ENCODE measurements at regions not wholly inside any gene's neighbourhood (a gene's known extent, or its start where the extent isn't known, plus 50 kb on each side); places are given as distances from the start of the nearest gene placed in this dataset.

DNA sequence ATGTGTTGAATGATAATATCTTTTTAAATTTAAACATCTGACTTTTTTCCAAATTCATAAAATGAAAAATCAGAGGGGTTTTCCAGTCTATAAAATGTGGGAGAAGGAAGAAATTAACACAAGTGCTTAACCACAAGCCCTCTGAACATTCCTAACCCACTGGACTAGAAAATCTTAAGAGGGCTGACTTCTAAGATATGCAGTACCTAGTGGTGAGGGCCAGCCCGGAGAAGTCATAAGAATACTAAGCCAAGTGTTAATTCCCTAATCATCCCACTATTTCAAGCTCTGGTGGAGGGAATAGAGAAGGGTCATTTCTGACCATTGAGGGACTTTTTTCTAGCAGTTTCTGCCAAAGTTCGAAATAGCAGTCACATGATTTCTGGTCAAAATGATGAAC lies 86.9 kb upstream of the NEIL3 start:
- no peak overlapping the region for H3K27ac Mint-ChIP-seq
- H3K36me3 Mint-ChIP-seq: no peaks in the 10 kb centered on the region
- no peak overlapping the region for H3K4me3 Mint-ChIP-seq

DNA sequence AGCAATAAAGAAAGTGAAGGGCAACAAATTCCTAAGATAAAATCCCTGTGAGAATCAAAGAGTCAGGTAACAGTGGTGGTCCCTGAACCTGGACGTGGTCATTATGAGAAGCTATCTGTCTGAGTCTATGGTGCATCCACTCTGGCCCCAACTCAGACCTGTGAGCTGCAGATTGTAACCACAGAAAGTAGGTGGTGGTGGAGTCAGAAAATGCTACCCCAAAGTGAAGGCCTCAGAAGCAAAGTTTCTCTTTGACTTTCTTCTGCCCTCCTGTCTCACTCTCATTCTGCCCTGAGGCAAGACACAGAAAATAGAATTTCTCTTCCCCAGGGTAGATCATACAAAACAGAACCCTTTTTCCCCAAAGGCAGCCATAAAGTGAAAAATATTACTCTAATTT lies 84.1 kb upstream of the NEIL3 start:
- Mint-ChIP-seq H3K36me3 (no peaks in the 10 kb centered on the region), H3K4me3 (no peak overlapping the region), H3K4me1 (peaks cover 9 to 16% of the 10 kb centered on the region in 2 donors)

More for the DNA sequence above, 86.9 kb upstream of the NEIL3 start:
- Mint-ChIP-seq H3K27me3 (ENCODE audit: low read depth in 3 of 3) (peaks cover 0 to 2% (median 0%) of the 10 kb centered on the region in 3 donors), H3K9me3 (peaks cover 0 to 7% (median 0%) of the 10 kb centered on the region in 6 donors), H3K4me1 (no peaks in the 10 kb centered on the region)
- DNase-seq: no peak

DNA sequence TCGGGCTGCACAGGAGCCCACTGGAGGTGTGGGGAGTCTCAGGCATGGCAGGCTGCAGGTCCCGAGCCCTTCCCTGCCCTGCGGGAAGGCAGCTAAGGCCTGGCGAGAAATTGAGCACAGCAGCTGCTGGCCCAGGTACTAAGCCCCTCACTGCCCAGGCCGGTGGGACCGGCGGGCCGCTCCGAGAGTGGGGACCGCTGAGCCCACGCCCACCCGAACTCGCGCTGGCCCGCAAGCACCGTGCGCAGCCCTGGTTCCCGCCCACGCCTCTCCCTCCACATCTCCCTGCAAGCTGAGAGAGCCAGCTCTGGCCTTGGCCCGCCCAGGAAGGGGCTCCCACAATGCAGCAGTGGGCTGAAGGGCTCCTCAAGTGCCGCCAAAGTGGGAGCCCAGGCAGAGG lies 82.0 kb upstream of the NEIL3 start:
- DNase-seq: no peak
- peaks cover 0 to 2% (median 0%) of the 10 kb centered on the region in 3 donors for H3K27me3 Mint-ChIP-seq (ENCODE audit: low read depth in 3 of 3)
- peaks cover 0 to 2% (median 0%) of the 10 kb centered on the region in 6 donors for H3K9me3 Mint-ChIP-seq
- no peak overlapping the region for H3K4me3 Mint-ChIP-seq
- H3K27ac Mint-ChIP-seq: no peak overlapping the region
- peaks cover 9 to 16% of the 10 kb centered on the region in 2 donors for H3K4me1 Mint-ChIP-seq
- no peaks in the 10 kb centered on the region for H3K36me3 Mint-ChIP-seq

More for the DNA sequence above, 84.1 kb upstream of the NEIL3 start:
- DNase-seq: no peak
- Mint-ChIP-seq H3K27ac (no peak overlapping the region), H3K9me3 (no peaks in the 10 kb centered on the region), H3K27me3 (ENCODE audit: low read depth in 3 of 3) (peaks cover 0 to 2% (median 0%) of the 10 kb centered on the region in 3 donors)

DNA sequence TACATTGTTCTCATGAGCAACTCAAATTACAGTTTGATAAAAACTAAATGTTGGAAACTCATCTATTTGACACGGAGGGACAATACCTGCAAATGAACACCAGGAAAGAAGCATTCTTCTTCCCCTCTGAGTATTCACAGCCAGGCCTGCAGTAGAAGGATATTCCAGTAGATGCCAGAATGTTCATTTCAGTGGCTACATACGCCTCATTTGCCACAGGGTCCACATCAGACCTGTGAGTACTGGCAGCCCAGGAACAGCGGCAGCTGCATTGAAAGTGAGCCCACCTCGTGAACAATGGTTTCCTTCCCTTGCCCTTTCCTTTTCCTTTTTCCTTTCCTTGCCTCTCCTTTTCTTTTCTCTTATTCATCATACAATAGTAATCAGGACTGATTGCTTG lies 81.1 kb upstream of the NEIL3 start:
- peak overlapping the region in 3 of 5 donors; percentile 15 to 79 (median 59) for H3K4me3 Mint-ChIP-seq
- H3K9me3 Mint-ChIP-seq: peaks cover 0 to 2% (median 0%) of the 10 kb centered on the region in 6 donors
- DNase-seq: no peak
- H3K4me1 Mint-ChIP-seq: peaks cover 9 to 16% of the 10 kb centered on the region in 2 donors
- peaks cover 0 to 2% (median 1%) of the 10 kb centered on the region in 3 donors for H3K27me3 Mint-ChIP-seq (ENCODE audit: low read depth in 3 of 3)
- H3K27ac Mint-ChIP-seq: no peak overlapping the region
- H3K36me3 Mint-ChIP-seq: no peaks in the 10 kb centered on the region

DNA sequence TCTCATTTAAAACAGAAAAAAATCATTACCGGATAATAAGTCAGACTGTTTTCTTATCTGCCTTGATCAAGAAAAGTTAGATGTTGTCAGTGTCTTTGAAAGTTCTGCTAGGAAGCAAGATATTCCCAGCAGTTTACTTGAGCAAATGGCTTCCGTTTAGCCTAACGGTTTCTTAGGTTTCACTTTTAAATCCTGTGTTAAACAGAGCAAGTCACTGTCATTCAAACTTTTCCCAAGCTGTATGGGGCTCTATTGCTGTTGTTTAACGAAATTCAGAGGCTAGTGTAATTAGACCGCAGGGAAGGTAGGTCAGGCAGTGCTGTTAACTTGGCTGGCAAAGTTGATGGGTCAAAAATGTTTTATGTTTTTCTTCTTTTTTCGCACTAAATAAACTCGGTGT lies 80.3 kb upstream of the NEIL3 start:
- H3K36me3 Mint-ChIP-seq: no peaks in the 10 kb centered on the region
- peaks cover 0 to 4% (median 1%) of the 10 kb centered on the region in 3 donors for H3K27me3 Mint-ChIP-seq (ENCODE audit: low read depth in 3 of 3)
- peak overlapping the region in 2 of 6 donors; percentile 29 for H3K27ac Mint-ChIP-seq
- DNase-seq: no peak
- H3K4me3 Mint-ChIP-seq: peak overlapping the region; percentile 58 to 79 (median 60)
- H3K9me3 Mint-ChIP-seq: peaks cover 0 to 2% (median 0%) of the 10 kb centered on the region in 6 donors
- peaks cover 9 to 16% of the 10 kb centered on the region in 2 donors for H3K4me1 Mint-ChIP-seq

DNA sequence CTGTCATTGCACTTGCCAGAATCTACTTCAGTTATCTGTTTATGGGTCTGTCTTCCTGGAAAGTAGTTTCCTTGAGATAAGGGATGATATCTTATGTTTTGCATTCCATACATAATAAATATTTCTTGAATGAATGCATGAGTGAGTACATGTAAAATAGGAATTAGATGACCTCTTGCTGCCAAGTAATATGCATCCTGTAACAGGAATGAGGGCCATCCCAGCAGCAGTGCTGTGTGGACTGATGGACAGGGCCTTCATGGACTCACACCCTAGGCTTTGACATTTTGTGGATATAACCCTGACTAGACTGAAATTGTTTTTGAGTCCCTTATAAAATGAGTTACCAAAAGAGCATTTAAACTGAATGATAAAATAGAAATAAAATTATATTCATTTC lies 77.2 kb upstream of the NEIL3 start:
- no peak overlapping the region for H3K4me3 Mint-ChIP-seq
- H3K27ac Mint-ChIP-seq: no peak overlapping the region
- H3K36me3 Mint-ChIP-seq: no peaks in the 10 kb centered on the region
- H3K27me3 Mint-ChIP-seq (ENCODE audit: low read depth in 3 of 3): peaks cover 0 to 3% (median 1%) of the 10 kb centered on the region in 3 donors
- DNase-seq: no peak
- H3K9me3 Mint-ChIP-seq: peaks cover 0 to 2% (median 0%) of the 10 kb centered on the region in 6 donors
- H3K4me1 Mint-ChIP-seq: peaks cover 9 to 16% of the 10 kb centered on the region in 2 donors

DNA sequence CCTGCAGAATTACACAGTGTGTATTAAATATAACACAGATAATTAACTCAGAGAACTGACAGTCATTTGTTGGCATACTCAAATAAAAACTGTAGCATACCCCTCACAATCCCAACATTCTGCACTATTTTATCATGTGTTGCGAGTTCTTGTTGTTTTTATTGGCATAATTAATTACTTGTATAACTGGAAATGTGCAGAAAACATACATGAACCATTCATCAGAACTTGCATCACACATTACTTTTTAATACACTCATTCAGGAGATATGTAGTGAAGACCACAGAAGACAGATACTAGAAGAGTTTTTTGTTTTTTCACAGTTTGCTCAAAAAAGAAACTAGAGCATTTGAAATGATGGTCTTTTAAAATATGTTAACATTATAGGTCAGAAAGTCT lies 74.6 kb upstream of the NEIL3 start:
- no peak for DNase-seq
- peaks cover 0 to 3% (median 1%) of the 10 kb centered on the region in 3 donors for H3K27me3 Mint-ChIP-seq (ENCODE audit: low read depth in 3 of 3)
- H3K4me1 Mint-ChIP-seq: peaks cover 0 to 3% of the 10 kb centered on the region in 2 donors
- H3K4me3 Mint-ChIP-seq: no peak overlapping the region
- H3K27ac Mint-ChIP-seq: no peak overlapping the region
- H3K36me3 Mint-ChIP-seq: no peaks in the 10 kb centered on the region
- peaks cover 0 to 2% (median 0%) of the 10 kb centered on the region in 6 donors for H3K9me3 Mint-ChIP-seq

DNA sequence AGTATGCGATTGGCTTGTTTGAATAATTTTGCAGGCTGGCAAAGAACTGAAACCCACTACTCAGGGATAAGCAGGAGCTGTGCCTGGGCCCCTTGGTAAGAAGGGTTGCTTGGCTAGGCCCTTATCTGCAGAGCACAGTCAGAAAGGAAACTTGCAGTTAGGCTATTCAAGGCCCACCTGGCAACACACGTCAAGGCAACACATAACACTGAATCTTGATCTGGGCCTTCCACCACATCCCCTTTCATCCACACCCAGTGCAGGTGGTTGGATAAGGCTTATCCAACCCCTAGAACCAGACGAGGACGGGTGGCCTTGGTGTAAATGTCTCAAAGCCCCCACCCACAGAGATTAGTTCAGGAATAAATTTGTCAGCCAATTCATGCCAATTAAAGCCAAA lies 72.8 kb upstream of the NEIL3 start:
- Mint-ChIP-seq H3K36me3 (no peaks in the 10 kb centered on the region), H3K27me3 (ENCODE audit: low read depth in 3 of 3) (peaks cover 0 to 3% (median 1%) of the 10 kb centered on the region in 3 donors), H3K9me3 (peaks cover 0 to under 1% (median 0%) of the 10 kb centered on the region in 6 donors), H3K4me1 (no peaks in the 10 kb centered on the region), H3K4me3 (no peak overlapping the region), H3K27ac (no peak overlapping the region)
- no peak for DNase-seq

DNA sequence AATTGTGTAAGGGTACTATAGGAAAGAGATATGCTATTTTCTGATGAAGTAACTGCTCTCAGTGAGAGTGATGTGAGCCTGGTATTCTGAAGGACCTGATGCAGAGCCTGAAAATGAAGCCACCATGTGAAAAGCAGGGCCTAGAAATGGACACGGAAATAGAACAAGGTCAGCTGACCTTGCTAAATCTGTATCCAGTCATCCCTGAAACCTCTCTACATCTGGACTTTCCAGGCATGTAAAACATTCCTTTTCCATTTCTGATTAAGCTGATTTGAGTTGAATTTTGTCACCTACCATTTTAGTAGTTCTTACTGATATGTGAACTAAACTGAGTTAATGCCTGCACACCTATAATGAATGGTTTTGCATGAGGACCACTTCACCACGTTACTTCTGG lies 72.4 kb upstream of the NEIL3 start:
- no peak overlapping the region for H3K27ac Mint-ChIP-seq
- peaks cover 0 to 7% (median 1%) of the 10 kb centered on the region in 3 donors for H3K27me3 Mint-ChIP-seq (ENCODE audit: low read depth in 3 of 3)
- no peak overlapping the region for H3K4me3 Mint-ChIP-seq
- no peak for DNase-seq
- no peaks in the 10 kb centered on the region for H3K36me3 Mint-ChIP-seq
- H3K4me1 Mint-ChIP-seq: no peaks in the 10 kb centered on the region
- H3K9me3 Mint-ChIP-seq: no peaks in the 10 kb centered on the region

DNA sequence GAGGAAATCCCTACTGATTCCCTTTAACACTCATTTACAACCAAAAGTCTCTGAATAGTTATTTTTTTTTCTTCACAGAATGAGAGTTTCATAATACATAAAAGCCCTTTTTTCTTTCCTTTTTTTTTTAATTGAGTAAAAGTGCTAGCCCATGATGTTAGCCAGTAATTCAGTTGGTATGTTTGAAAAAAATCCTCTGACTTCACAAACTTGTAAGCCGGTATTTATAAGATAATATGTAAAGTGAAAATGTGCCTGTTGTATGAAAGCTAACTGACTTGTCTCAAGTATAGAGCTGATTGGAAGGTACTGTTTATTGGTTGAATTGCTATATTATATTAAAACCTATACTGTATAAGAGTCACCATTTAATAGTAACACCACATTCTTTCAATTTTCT lies 70.2 kb upstream of the NEIL3 start:
- H3K36me3 Mint-ChIP-seq: no peaks in the 10 kb centered on the region
- no peak overlapping the region for H3K4me3 Mint-ChIP-seq
- peaks cover 0 to 9% (median 0%) of the 10 kb centered on the region in 3 donors for H3K27me3 Mint-ChIP-seq (ENCODE audit: low read depth in 3 of 3)
- H3K4me1 Mint-ChIP-seq: no peaks in the 10 kb centered on the region
- no peaks in the 10 kb centered on the region for H3K9me3 Mint-ChIP-seq
- H3K27ac Mint-ChIP-seq: no peak overlapping the region
- no peak for DNase-seq

DNA sequence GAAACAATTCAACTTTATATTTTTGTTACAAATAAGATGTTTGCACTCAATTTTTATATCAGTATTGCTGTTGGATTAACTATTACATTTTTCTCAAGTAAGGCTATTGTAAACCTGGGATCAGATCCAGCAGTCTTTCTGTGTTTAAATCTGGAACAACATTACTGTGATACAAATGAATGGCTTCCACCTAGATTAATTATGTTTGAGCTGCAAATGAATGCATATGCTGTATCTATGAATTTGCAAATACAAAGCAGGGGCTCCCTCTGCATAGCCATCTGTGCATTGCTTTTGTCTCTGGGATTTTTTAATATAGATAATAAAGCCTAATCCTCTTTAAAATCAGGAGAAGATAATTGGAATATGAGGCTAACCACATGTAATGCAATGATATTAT lies 69.8 kb upstream of the NEIL3 start:
- H3K4me1 Mint-ChIP-seq: no peaks in the 10 kb centered on the region
- H3K4me3 Mint-ChIP-seq: no peak overlapping the region
- H3K27ac Mint-ChIP-seq: no peak overlapping the region
- no peaks in the 10 kb centered on the region for H3K9me3 Mint-ChIP-seq
- peaks cover 0 to 9% (median 1%) of the 10 kb centered on the region in 3 donors for H3K27me3 Mint-ChIP-seq (ENCODE audit: low read depth in 3 of 3)
- no peaks in the 10 kb centered on the region for H3K36me3 Mint-ChIP-seq
- no peak for DNase-seq

DNA sequence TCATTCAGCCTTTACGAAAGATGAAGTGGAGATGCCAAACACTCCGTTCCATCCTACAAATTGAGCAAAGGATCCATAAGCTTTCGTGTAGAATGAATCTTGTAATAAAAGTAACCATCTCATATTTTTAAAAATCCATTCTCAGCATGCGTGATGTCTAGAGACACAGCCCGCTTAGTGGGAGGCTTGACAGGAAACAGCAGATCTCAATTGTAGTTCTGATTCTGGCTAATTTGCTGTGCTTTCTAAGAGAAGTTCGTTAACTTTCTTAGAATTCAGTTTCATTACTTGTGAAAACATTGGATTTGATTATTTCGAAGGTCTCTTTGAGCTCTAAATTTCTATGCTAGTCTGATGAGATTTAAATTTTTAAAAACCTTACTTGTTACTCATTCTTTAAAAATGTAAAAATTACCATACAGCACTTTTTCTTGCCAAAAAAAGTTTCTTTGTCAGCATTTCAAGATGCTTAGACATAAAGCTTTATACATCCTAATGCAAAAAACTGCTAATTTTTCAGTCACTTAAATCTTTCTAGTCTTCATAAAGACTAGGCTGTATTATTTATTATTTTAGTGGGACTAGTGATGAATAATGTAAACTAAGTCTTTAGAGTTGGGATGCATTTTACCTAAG lies 66.9 kb upstream of the NEIL3 start:
- Mint-ChIP-seq H3K27ac (no peak overlapping the region), H3K9me3 (no peaks in the 10 kb centered on the region), H3K4me3 (no peak overlapping the region), H3K36me3 (no peaks in the 10 kb centered on the region), H3K4me1 (no peaks in the 10 kb centered on the region), H3K27me3 (ENCODE audit: low read depth in 3 of 3) (peaks cover 0 to 9% (median 7%) of the 10 kb centered on the region in 3 donors)
- DNase-seq: no peak

DNA sequence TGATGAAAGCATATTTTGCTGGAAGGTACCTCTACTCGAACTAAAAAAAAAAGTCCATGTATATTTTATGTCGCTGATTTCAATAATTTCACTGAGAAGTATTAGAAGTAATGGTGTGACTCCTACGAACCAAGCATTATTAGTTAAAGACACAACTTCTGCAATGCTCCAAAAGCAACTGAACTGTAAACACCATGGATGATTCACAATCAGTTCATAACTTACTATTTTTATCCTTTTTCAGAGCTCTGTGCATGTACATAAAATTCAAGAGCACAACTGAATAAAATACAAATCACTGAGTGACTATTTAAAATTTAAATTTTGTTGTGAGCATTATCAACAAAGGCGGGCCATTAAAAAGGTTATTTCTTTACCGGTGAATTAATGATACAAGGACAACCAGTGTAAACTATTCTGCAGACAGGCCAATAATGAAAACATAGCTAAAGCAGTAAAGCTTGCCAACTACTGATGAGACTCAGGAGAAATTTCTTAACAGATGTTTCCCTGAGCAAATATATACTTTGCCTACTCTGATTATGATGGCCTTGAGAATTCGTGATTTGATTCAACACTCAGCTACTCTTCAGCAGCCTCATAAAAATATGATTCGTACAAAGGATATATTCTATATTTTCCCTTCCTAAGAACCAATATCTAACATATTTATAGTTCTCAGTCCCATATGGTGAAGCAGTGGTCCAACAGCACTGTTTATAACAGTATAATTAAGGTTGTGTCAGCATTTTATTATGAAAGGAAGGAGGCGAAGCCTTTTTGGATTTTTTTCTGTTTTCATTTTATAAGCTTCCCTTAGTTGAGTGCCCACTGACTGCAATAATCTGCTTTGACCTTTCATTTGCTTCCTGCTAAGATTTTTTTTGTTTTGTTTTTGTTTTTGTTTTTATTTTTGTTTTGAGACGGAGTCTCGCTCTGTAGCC lies 62.8 kb upstream of the NEIL3 start:
- Mint-ChIP-seq H3K4me3 (no peak overlapping the region), H3K27me3 (ENCODE audit: low read depth in 3 of 3) (peaks cover 2 to 16% (median 13%) of the 10 kb centered on the region in 3 donors), H3K36me3 (no peaks in the 10 kb centered on the region), H3K9me3 (no peaks in the 10 kb centered on the region), H3K4me1 (peaks cover 3 to 7% of the 10 kb centered on the region in 2 donors), H3K27ac (no peak overlapping the region)
- DNase-seq: no peak

DNA sequence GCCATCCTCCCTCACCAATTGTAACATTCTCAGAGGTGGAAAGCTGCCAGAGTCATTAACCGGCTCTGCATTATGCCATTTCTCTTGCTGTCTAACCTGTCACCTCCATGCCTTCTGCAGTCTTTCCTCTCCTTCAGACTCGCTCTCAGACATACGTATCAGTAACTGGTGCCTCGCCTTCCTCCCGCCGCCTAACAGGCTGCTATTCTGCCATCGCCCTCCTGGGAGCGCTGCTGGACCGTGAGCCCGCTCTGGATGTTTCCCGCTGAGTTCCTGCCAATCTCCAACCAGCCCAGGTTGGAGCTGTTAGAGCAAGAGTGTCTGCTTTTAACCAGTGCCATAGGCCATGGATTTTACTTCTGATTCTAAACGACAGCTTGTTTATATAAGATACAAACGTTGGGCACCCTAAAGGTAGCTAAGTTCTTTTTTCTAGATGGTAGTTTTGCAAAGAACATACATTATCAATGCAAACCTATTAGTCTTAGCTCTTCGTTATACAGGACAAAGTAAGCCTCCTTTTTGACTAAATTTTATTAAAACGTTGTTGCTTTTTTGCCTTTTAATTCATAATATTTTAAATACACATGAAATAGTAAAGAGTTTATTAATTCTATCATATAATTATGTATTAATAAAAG lies 59.5 kb upstream of the NEIL3 start:
- no peak overlapping the region for H3K4me3 Mint-ChIP-seq
- peaks cover 3 to 7% of the 10 kb centered on the region in 2 donors for H3K4me1 Mint-ChIP-seq
- no peak overlapping the region for H3K27ac Mint-ChIP-seq

More for the DNA sequence above, 59.5 kb upstream of the NEIL3 start:
- H3K36me3 Mint-ChIP-seq: no peaks in the 10 kb centered on the region
- H3K9me3 Mint-ChIP-seq: no peaks in the 10 kb centered on the region
- H3K27me3 Mint-ChIP-seq (ENCODE audit: low read depth in 3 of 3): peaks cover 2 to 13% (median 5%) of the 10 kb centered on the region in 3 donors
- DNase-seq: peak; percentile 16 to 44 (median 35)
